Inflammatory macrophage treated with lipopolysaccharide for 4 hours (primary cell): ENCODE measurements at regions not wholly inside any gene's neighbourhood (a gene's known extent, or its start where the extent isn't known, plus 50 kb on each side); places are given as distances from the start of the nearest gene placed in this dataset.
"Not testable (repeated sequence)": the region's sequence is repeated elsewhere in the genome, so short reads cannot be mapped to it uniquely, and the experiment has no call there.

ENCODE experiments used
- DNase-seq: peaks from one replicate; pipeline ENCODE4 v3.0.0-alpha.2; 2020

- no peak for DNase-seq
These were observed 262.6 kb upstream of the CDH11 start for GRCh38 chr16:65384441-65384840.

GRCh38 chr16:65377195-65377594, 255.3 kb upstream of the CDH11 start:
- no peak for DNase-seq

GRCh38 chr16:65376601-65377000, 254.7 kb upstream of the CDH11 start:
- no peak for DNase-seq

- no peak for DNase-seq
These were observed 253.8 kb upstream of the CDH11 start for GRCh38 chr16:65375651-65376050.

- peak; percentile 51 for DNase-seq
These were observed 251.2 kb upstream of the CDH11 start for GRCh38 chr16:65373097-65373496.

- DNase-seq = peak; percentile 34
These were observed 250.3 kb upstream of the CDH11 start for GRCh38 chr16:65372171-65372570.

- DNase-seq = no peak
These were observed 244.2 kb upstream of the CDH11 start for GRCh38 chr16:65365732-65366715.

- not testable (repeated sequence) for DNase-seq
These were observed 234.9 kb upstream of the CDH11 start for GRCh38 chr16:65356721-65357120.

GRCh38 chr16:65355706-65356105, 233.8 kb upstream of the CDH11 start:
- DNase-seq = no peak

GRCh38 chr16:65353183-65353582, 231.3 kb upstream of the CDH11 start:
- no peak for DNase-seq

GRCh38 chr16:65349626-65350025, 227.8 kb upstream of the CDH11 start:
- no peak for DNase-seq

GRCh38 chr16:65343556-65343955, 221.7 kb upstream of the CDH11 start:
- DNase-seq = no peak

GRCh38 chr16:65342231-65342866, 220.5 kb upstream of the CDH11 start:
- no peak for DNase-seq

GRCh38 chr16:65339062-65339461, 217.2 kb upstream of the CDH11 start:
- DNase-seq = no peak

- DNase-seq = no peak
These were observed 214.3 kb upstream of the CDH11 start for GRCh38 chr16:65336160-65336559.

- no peak for DNase-seq
These were observed 212.2 kb upstream of the CDH11 start for GRCh38 chr16:65334081-65334480.

GRCh38 chr16:65333283-65333682, 211.4 kb upstream of the CDH11 start:
- no peak for DNase-seq

GRCh38 chr16:65327346-65327745, 205.5 kb upstream of the CDH11 start:
- no peak for DNase-seq

- DNase-seq = no peak
These were observed 201.9 kb upstream of the CDH11 start for GRCh38 chr16:65323655-65324237.

GRCh38 chr16:65319621-65320231, 197.9 kb upstream of the CDH11 start:
- no peak for DNase-seq

GRCh38 chr16:65318590-65319257, 196.9 kb upstream of the CDH11 start:
- no peak for DNase-seq

- DNase-seq = no peak
These were observed 196.3 kb upstream of the CDH11 start for GRCh38 chr16:65318138-65318537.

- DNase-seq = no peak
These were observed 194.9 kb upstream of the CDH11 start for GRCh38 chr16:65316808-65317207.
